ENCODE measurements at regions not wholly inside any gene's neighbourhood (a gene's known extent, or its start where the extent isn't known, plus 50 kb on each side); places are given as distances from the start of the nearest gene placed in this dataset.

- no peak for TF ChIP-seq CTCF (IDR thresholded peaks at IDR 0.05)
- no peak for TF ChIP-seq POLR2A (IDR thresholded peaks at IDR 0.05)
- no peak for TF ChIP-seq EP300 (IDR thresholded peaks at IDR 0.05)
Observed at GRCh38 chr1:55503663-55504305, 288.6 kb upstream of the USP24 start.

All from tibial nerve (tissue), 4 donors.